ENCODE measurements at regions not wholly inside any gene's neighbourhood (a gene's known extent, or its start where the extent isn't known, plus 50 kb on each side); places are given as distances from the start of the nearest gene placed in this dataset.

- TF ChIP-seq TAF1 (IDR thresholded peaks at IDR 0.05; ENCODE audit: borderline replicate concordance, insufficient read depth, low read length) (no peak), POLR2AphosphoS5 (IDR thresholded peaks at IDR 0.05; ENCODE audit: low read depth, low read length) (no peak), SIN3A (IDR thresholded peaks at IDR 0.05; ENCODE audit: borderline replicate concordance, insufficient read depth, low read length) (no peak), REST (IDR thresholded peaks at IDR 0.05; ENCODE audit: insufficient read depth in 1 of 2, low read depth in 2 of 2, low read length in 2 of 2) (no peak), FOXP2 (optimal IDR thresholded peaks at IDR 0.05; ENCODE audit: borderline replicate concordance, extremely low read depth, extremely low read length, insufficient read depth) (no peak)
Observed at GRCh38 chr7:12930534-12930933, 243.1 kb downstream of the ARL4A start.
